Stimulated activated CD4-positive, alpha-beta T cell treated with anti-CD3 and anti-CD28 coated beads, TNF-alpha, amount 100 ng/mL, for 24 hours (primary cell): ENCODE measurements at regions not wholly inside any gene's neighbourhood (a gene's known extent, or its start where the extent isn't known, plus 50 kb on each side); places are given as distances from the start of the nearest gene placed in this dataset.
"Not testable (repeated sequence)": the region's sequence is repeated elsewhere in the genome, so short reads cannot be mapped to it uniquely, and the experiment has no call there.

Source experiments
- DNase-seq, 3 experiments: peaks; one replicate each; pipeline ENCODE4 v3.0.0-alpha.2; 2020; ENCODE audit warnings: low read depth in 3 of 3

GRCh38 chr7:132030086-132030568, 473.7 kb upstream of the PODXL start:
- DNase-seq: no peak

- DNase-seq: no peak
Measured at GRCh38 chr7:132029369-132030085, 473.1 kb upstream of the PODXL start.

- DNase-seq: no peak
Measured at GRCh38 chr7:132028144-132028920, 471.9 kb upstream of the PODXL start.

- no peak for DNase-seq
Measured at GRCh38 chr7:132024290-132024689, 467.9 kb upstream of the PODXL start.

GRCh38 chr7:132023466-132023865, 467.0 kb upstream of the PODXL start:
- DNase-seq: no peak

- DNase-seq: no peak
Measured at GRCh38 chr7:132022188-132022587, 465.8 kb upstream of the PODXL start.

GRCh38 chr7:132019703-132020102, 463.3 kb upstream of the PODXL start:
- DNase-seq: no peak

- no peak for DNase-seq
Measured at GRCh38 chr7:132009778-132010177, 453.4 kb upstream of the PODXL start.

- no peak for DNase-seq
Measured at GRCh38 chr7:132004529-132004928, 448.1 kb upstream of the PODXL start.

- DNase-seq: no peak
Measured at GRCh38 chr7:132002343-132002968, 446.0 kb upstream of the PODXL start.

- DNase-seq: no peak
Measured at GRCh38 chr7:132001146-132001545, 444.7 kb upstream of the PODXL start.

- DNase-seq: no peak
Measured at GRCh38 chr7:131999193-131999592, 442.8 kb upstream of the PODXL start.

- DNase-seq: no peak
Measured at GRCh38 chr7:131995324-131995723, 438.9 kb upstream of the PODXL start.

- DNase-seq: not testable (repeated sequence)
Measured at GRCh38 chr7:131981069-131981468, 424.6 kb upstream of the PODXL start.

- DNase-seq: not testable (repeated sequence)
Measured at GRCh38 chr7:131978118-131978517, 421.7 kb upstream of the PODXL start.

GRCh38 chr7:131976411-131976810, 420.0 kb upstream of the PODXL start:
- no peak for DNase-seq

- no peak for DNase-seq
Measured at GRCh38 chr7:131974671-131975070, 418.2 kb upstream of the PODXL start.

- no peak for DNase-seq
Measured at GRCh38 chr7:131972251-131972650, 415.8 kb upstream of the PODXL start.

GRCh38 chr7:131970602-131971001, 414.2 kb upstream of the PODXL start:
- DNase-seq: no peak

- no peak for DNase-seq
Measured at GRCh38 chr7:131969560-131969959, 413.1 kb upstream of the PODXL start.

- DNase-seq: no peak
Measured at GRCh38 chr7:131967216-131967730, 410.8 kb upstream of the PODXL start.

GRCh38 chr7:131964203-131964602, 407.8 kb upstream of the PODXL start:
- no peak for DNase-seq
